ENCODE measurements at regions not wholly inside any gene's neighbourhood (a gene's known extent, or its start where the extent isn't known, plus 50 kb on each side); places are given as distances from the start of the nearest gene placed in this dataset.

DNA sequence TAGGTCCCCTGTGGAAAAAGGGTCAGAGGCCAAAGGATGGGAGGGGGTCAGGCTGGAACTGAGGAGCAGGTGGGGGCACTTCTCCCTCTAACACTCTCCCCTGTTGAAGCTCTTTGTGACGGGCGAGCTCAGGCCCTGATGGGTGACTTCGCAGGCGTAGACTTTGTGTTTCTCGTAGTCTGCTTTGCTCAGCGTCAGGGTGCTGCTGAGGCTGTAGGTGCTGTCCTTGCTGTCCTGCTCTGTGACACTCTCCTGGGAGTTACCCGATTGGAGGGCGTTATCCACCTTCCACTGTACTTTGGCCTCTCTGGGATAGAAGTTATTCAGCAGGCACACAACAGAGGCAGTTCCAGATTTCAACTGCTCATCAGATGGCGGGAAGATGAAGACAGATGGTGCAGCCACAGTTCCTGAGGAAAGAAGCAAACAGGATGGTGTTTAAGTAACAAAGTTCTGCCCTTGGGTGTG lies 165.8 kb downstream of the RPIA start:
- DNase-seq, result no peak
- Mint-ChIP-seq H3K9me3 (peaks cover 77% of the 10 kb centered on the region), H3K36me3 (ENCODE audit: low read depth) (no peaks in the 10 kb centered on the region), H3K27ac (no peak overlapping the region), H3K4me3 (no peak overlapping the region), H3K27me3 (ENCODE audit: low read depth, poor library complexity) (no peaks in the 10 kb centered on the region), H3K4me1 (no peaks in the 10 kb centered on the region)
- TF ChIP-seq, protein P1, sequence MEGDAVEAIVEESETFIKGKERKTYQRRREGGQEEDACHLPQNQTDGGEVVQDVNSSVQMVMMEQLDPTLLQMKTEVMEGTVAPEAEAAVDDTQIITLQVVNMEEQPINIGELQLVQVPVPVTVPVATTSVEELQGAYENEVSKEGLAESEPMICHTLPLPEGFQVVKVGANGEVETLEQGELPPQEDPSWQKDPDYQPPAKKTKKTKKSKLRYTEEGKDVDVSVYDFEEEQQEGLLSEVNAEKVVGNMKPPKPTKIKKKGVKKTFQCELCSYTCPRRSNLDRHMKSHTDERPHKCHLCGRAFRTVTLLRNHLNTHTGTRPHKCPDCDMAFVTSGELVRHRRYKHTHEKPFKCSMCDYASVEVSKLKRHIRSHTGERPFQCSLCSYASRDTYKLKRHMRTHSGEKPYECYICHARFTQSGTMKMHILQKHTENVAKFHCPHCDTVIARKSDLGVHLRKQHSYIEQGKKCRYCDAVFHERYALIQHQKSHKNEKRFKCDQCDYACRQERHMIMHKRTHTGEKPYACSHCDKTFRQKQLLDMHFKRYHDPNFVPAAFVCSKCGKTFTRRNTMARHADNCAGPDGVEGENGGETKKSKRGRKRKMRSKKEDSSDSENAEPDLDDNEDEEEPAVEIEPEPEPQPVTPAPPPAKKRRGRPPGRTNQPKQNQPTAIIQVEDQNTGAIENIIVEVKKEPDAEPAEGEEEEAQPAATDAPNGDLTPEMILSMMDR (IDR thresholded peaks at IDR 0.05), result no peak

DNA sequence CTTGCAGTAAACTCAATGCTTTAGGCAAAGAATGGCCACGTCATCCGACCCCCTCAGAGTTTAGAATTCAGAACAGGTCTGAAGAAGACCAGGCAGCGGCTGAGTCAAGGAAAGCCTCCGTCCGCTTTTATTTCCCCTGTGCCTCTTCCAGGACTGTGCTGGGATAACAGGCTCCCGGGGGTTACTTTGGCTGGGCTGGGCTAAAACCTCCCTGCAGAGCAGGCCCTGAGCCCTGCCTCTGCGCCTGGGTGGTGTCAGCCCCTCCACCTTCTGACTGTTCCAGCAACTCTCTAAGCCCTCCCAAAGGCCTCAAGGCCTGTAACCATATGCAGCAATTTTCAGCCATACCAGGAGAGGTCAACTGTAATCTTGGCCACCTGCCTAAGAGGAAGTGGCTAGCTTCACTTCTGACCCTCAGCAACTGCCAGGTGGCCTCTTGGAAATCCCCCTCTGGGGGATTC lies 166.5 kb downstream of the RPIA start:
- TF ChIP-seq, protein P1 (IDR thresholded peaks at IDR 0.05), result no peak
- no peaks in the 10 kb centered on the region for H3K36me3 Mint-ChIP-seq (ENCODE audit: low read depth)
- peaks cover 76% of the 10 kb centered on the region for H3K9me3 Mint-ChIP-seq
- DNase-seq, result no peak
- no peak overlapping the region for H3K27ac Mint-ChIP-seq
- no peak overlapping the region for H3K4me3 Mint-ChIP-seq
- no peaks in the 10 kb centered on the region for H3K27me3 Mint-ChIP-seq (ENCODE audit: low read depth, poor library complexity)
- H3K4me1 Mint-ChIP-seq, result no peaks in the 10 kb centered on the region

DNA sequence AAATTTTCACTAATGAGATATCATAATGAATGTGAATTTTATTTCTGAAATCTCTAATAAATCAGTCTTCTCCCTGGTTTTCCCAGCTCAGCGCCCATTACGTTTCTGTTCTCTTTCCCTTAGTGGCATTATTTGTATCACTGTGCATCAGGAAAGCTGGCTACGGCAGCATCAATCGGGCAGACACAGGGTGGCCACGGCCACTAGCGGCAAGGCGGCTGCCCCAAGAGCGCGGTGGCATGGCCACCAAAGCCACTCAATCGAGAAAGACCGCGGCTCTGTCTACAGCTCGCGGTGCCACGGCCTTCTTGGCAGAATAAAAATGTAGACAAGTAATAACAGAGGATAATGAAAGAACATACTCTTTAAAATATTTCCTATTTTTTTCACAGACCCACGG lies 168.0 kb downstream of the RPIA start:
- H3K27me3 Mint-ChIP-seq (ENCODE audit: low read depth, poor library complexity), result no peaks in the 10 kb centered on the region
- H3K36me3 Mint-ChIP-seq (ENCODE audit: low read depth), result no peaks in the 10 kb centered on the region
- H3K9me3 Mint-ChIP-seq, result peaks cover 79% of the 10 kb centered on the region
- no peak overlapping the region for H3K27ac Mint-ChIP-seq
- no peak overlapping the region for H3K4me3 Mint-ChIP-seq
- TF ChIP-seq, protein P1 (IDR thresholded peaks at IDR 0.05), result no peak
- H3K4me1 Mint-ChIP-seq, result no peaks in the 10 kb centered on the region
- DNase-seq, result no peak

DNA sequence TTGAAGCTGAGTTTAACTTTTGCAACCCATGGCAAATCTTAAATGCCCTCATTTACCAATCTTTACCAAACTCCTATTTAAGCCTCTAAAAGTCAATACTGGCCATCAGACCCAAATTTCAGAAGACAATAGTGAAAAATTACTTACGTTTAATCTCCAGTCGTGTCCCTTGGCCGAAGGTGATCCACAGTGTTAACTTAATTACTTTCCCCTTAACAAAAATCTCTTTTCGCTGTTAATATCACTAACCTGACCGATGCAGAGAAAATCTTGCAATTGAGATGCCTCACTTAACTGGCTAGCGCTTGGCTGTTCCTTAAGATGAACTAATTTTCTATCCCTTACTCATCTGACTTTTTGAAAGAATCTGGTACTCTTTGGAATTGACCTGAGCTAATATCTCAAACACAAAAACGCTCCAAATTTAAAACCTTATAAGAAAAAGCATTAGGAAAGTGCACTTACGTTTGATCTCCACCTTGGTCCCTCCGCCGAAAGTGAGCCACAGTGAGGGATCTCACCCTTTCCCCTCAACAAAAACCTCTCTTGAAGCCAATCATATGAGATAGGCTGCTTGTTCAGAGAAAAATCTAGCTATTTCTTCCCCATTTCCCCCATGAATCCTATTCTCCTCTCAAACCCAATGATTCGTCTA lies 169.1 kb downstream of the RPIA start:
- Mint-ChIP-seq H3K4me1 (no peaks in the 10 kb centered on the region), H3K36me3 (ENCODE audit: low read depth) (no peaks in the 10 kb centered on the region), H3K27me3 (ENCODE audit: low read depth, poor library complexity) (no peaks in the 10 kb centered on the region), H3K4me3 (no peak overlapping the region), H3K9me3 (peaks cover 77% of the 10 kb centered on the region), H3K27ac (no peak overlapping the region)
- no peak for DNase-seq
- TF ChIP-seq, protein P1 (IDR thresholded peaks at IDR 0.05), result no peak

DNA sequence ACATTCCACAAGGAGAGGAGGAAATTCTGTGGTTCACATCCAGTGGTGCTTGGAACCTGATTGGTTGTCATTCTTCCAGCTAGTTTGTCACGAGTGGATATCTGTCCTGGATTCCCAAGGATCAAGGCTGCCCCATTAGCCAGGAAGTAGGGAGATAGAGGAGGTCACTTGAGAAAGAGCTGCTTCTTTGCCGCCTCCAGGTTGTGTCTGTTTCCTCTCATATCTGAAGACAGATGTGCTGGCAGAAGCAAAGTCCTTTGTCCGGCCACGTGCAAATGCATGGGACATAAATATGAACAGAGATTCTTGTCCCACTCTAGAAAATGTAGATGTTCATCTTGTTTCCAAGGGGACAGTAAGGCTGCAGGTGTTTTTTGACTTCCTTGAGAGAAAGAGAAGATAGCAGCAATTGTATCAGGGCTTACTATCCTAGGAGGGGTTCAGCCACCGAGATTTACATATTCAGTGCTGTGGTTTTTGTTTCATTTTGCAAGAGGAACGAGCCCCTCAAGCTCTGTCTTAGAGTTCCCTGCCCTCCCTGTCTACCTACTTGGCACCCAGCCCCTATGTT lies 174.4 kb downstream of the RPIA start:
- Mint-ChIP-seq H3K9me3 (peaks cover 83% of the 10 kb centered on the region), H3K27me3 (ENCODE audit: low read depth, poor library complexity) (no peaks in the 10 kb centered on the region)
- TF ChIP-seq, protein P1 (IDR thresholded peaks at IDR 0.05), result no peak

DNA sequence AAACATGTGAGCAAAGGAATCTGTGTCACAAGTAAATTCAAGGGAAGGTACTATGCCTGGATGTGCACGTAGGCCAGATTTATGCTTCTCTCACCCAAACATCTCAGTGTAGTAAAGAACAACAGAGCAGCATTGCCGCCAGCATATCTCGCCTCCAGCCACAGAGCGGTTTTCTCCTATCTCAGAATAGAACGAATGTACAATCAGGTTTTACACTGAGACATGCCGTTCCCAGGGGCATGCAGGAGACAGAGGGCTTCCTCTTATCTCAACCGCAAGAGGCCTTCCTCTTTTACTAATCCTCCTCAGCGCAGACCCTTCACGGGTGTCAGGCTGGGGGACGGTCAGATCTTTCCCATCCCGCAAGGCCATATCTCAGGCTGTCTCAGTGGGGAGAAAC lies 175.3 kb downstream of the RPIA start:
- H3K4me3 Mint-ChIP-seq, result no peak overlapping the region
- H3K4me1 Mint-ChIP-seq, result no peaks in the 10 kb centered on the region
- no peaks in the 10 kb centered on the region for H3K36me3 Mint-ChIP-seq (ENCODE audit: low read depth)
- H3K9me3 Mint-ChIP-seq, result peaks cover 83% of the 10 kb centered on the region
- no peak overlapping the region for H3K27ac Mint-ChIP-seq
- no peaks in the 10 kb centered on the region for H3K27me3 Mint-ChIP-seq (ENCODE audit: low read depth, poor library complexity)
- TF ChIP-seq, protein P1 (IDR thresholded peaks at IDR 0.05), result no peak
- DNase-seq, result no peak

More for the DNA sequence above, 174.4 kb downstream of the RPIA start:
- Mint-ChIP-seq H3K36me3 (ENCODE audit: low read depth) (no peaks in the 10 kb centered on the region), H3K4me3 (no peak overlapping the region), H3K4me1 (no peaks in the 10 kb centered on the region), H3K27ac (no peak overlapping the region)
- no peak for DNase-seq
